WTC11 (cell line): ENCODE measurements at regions not wholly inside any gene's neighbourhood (a gene's known extent, or its start where the extent isn't known, plus 50 kb on each side); places are given as distances from the start of the nearest gene placed in this dataset.

Source experiments
- E2F5 ChIP-seq: sonication (generic); formaldehyde crosslinking; IDR thresholded peaks from 2 replicates; pipeline ENCODE4 v1.8.1; 2022; ENCODE audit warnings: mild to moderate bottlenecking, moderate library complexity, missing genetic modification reagents
- HMGXB4 ChIP-seq: sonication (generic); formaldehyde crosslinking; IDR thresholded peaks from 2 replicates; pipeline ENCODE4 v1.8.1; 2023; ENCODE audit warnings: mild to moderate bottlenecking, moderate library complexity, missing genetic modification reagents
- NR3C1 ChIP-seq: sonication (generic); formaldehyde crosslinking; conservative IDR thresholded peaks from 2 replicates; pipeline ENCODE4 v1.8.1; 2023; ENCODE audit warnings: low read depth, mild to moderate bottlenecking, missing genetic modification reagents
- ZNF121 ChIP-seq: sonication (generic); formaldehyde crosslinking; IDR thresholded peaks from 2 replicates; pipeline ENCODE4 v1.8.0; 2023; ENCODE audit warnings: missing genetic modification reagents
- TF ChIP-seq, protein P1 (sequence below): fragments of 200-600 bp; IDR thresholded peaks from 2 replicates; pipeline ENCODE4 v1.8.0; 2022; ENCODE audit warnings: antibody characterized with exemption
- TF ChIP-seq, protein P2 (sequence below): sonication (generic); formaldehyde crosslinking; IDR thresholded peaks from 2 replicates; pipeline ENCODE4 v1.8.1; 2023; ENCODE audit warnings: mild to moderate bottlenecking, missing genetic modification reagents, moderate library complexity

GRCh38 chr11:96961931-96962330 lies 572.1 kb downstream of the JRKL start:
- TF ChIP-seq, protein P1, sequence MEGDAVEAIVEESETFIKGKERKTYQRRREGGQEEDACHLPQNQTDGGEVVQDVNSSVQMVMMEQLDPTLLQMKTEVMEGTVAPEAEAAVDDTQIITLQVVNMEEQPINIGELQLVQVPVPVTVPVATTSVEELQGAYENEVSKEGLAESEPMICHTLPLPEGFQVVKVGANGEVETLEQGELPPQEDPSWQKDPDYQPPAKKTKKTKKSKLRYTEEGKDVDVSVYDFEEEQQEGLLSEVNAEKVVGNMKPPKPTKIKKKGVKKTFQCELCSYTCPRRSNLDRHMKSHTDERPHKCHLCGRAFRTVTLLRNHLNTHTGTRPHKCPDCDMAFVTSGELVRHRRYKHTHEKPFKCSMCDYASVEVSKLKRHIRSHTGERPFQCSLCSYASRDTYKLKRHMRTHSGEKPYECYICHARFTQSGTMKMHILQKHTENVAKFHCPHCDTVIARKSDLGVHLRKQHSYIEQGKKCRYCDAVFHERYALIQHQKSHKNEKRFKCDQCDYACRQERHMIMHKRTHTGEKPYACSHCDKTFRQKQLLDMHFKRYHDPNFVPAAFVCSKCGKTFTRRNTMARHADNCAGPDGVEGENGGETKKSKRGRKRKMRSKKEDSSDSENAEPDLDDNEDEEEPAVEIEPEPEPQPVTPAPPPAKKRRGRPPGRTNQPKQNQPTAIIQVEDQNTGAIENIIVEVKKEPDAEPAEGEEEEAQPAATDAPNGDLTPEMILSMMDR, result no peak
- TF ChIP-seq HMGXB4 (CRISPR knock-in tag) (no peak), NR3C1 (CRISPR knock-in tag) (no peak), E2F5 (CRISPR knock-in tag) (no peak), ZNF121 (no peak)
- TF ChIP-seq, protein P2, sequence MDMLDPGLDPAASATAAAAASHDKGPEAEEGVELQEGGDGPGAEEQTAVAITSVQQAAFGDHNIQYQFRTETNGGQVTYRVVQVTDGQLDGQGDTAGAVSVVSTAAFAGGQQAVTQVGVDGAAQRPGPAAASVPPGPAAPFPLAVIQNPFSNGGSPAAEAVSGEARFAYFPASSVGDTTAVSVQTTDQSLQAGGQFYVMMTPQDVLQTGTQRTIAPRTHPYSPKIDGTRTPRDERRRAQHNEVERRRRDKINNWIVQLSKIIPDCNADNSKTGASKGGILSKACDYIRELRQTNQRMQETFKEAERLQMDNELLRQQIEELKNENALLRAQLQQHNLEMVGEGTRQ, result no peak
